GM12872 (cell line): ENCODE measurements at regions not wholly inside any gene's neighbourhood (a gene's known extent, or its start where the extent isn't known, plus 50 kb on each side); places are given as distances from the start of the nearest gene placed in this dataset.

Experiments used
- TF ChIP-seq, protein P1 (sequence below): IDR thresholded peaks from 3 replicates; pipeline ENCODE4 v1.5.1; 2011; ENCODE audit warnings: low read depth, mild to moderate bottlenecking, low read length, moderate library complexity; ENCODE audit not compliant: insufficient read depth

DNA sequence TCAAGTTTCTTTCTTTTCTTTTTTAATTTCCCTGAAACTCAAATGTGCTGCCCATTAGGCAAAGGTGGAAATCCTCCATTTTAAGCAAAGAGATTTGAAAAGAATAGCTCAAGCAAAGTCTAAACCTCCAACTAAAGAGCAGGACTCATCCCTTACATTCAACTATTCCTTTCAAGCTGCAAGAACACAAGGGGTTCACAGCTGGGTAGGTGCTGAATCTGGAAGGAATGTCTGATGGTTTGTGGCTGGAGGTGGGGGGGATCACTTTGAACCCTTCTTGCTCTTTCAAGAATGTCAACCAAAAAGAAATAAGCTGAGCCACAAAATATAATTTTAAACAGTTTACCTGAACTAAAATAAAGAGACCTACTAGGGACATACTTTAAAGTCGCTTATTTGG, 375.7 kb upstream of the CDH10 start:
- TF ChIP-seq, protein P1, sequence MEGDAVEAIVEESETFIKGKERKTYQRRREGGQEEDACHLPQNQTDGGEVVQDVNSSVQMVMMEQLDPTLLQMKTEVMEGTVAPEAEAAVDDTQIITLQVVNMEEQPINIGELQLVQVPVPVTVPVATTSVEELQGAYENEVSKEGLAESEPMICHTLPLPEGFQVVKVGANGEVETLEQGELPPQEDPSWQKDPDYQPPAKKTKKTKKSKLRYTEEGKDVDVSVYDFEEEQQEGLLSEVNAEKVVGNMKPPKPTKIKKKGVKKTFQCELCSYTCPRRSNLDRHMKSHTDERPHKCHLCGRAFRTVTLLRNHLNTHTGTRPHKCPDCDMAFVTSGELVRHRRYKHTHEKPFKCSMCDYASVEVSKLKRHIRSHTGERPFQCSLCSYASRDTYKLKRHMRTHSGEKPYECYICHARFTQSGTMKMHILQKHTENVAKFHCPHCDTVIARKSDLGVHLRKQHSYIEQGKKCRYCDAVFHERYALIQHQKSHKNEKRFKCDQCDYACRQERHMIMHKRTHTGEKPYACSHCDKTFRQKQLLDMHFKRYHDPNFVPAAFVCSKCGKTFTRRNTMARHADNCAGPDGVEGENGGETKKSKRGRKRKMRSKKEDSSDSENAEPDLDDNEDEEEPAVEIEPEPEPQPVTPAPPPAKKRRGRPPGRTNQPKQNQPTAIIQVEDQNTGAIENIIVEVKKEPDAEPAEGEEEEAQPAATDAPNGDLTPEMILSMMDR = no peak

DNA sequence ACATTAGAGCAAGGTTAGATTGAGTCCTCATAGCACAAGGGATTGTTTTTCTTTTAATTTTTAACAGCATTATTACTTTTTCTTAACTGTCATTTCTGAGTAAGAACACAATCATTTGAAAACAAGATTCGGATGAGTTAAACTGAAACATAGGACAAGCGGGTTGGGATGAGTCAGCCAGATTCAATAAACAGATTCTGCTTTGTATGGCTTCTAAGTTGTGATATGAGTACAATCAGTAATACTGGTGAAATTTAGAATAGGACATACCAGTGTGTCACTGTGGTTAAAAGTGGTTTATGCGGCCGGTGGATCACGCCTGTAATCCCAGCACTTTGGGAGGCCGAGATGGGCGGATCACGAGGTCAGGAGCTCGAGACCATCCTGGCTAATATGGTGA, 364.3 kb upstream of the CDH10 start:
- TF ChIP-seq, protein P1 = no peak

DNA sequence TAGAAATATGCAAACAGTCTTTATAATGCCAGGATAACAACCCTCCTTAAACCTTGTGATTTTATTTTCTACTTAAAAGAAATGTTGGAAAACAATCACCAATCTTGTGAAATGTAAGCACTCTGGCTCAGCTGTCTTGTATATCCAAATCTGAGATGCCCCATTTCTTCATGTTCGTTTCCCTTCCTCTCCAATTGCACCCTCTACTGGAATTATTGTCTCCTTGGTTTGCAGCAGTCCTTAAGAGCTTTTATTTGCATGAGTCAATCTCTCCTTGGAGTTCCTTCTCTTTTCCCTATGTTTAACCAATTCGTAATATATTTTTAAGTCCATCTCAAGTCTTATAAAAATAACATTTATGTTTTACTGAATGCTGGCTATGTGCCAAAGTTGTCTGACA, 362.0 kb upstream of the CDH10 start:
- TF ChIP-seq, protein P1 = no peak

DNA sequence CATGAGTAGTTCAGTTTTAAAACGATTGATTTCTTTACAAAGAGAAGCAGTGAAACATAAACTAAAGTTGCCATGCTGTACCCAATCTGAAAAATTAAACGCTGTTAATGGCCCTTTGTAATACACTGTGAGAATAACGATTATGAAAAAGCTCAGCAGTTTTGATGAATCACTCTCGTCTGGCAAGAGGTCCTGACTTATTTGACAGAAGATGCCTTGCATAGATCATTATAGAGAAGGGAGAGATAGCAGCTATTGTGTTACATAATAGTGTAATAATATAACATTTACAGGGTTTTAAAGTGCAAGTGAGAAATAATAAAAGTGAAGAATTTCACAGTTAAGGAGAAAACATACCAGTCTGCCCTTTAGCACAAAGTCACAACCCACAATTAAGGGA, 361.5 kb upstream of the CDH10 start:
- TF ChIP-seq, protein P1 = no peak

DNA sequence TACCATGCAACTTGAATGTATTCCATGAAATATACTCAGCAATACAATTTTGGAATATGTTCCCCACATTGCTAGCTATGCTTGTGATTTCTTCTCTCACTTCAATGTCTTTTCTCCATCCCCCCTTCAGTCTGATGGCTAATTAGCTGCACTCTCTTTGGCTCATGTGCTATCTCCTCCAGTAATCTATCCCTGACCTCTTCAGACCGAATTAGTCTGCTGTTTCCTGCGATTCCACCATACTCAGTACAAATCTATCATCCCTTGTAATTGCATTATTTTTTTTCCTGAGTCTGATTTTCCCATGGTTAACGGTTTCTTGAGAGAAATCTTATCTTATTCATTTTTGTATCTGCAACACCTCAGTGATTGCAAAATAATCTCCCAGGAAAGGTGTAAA, 360.7 kb upstream of the CDH10 start:
- TF ChIP-seq, protein P1 = no peak

DNA sequence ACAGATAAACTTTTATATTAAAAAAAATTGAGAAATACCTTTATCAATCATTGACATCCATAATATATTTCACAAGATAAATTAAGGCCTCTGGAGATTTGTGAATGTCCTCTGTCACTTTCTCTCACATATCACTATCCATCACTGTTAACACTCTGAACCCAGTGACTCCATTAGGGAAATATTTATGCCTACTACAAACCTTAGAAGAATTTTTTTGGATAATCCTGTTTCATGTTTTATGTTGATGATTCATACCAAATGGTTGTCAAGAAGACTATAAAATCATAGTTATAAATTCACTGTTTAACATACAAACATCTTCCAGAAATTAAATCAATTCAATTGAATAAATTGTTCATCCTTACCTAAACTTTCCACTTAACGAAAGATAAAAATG, 357.6 kb upstream of the CDH10 start:
- TF ChIP-seq, protein P1 = no peak

DNA sequence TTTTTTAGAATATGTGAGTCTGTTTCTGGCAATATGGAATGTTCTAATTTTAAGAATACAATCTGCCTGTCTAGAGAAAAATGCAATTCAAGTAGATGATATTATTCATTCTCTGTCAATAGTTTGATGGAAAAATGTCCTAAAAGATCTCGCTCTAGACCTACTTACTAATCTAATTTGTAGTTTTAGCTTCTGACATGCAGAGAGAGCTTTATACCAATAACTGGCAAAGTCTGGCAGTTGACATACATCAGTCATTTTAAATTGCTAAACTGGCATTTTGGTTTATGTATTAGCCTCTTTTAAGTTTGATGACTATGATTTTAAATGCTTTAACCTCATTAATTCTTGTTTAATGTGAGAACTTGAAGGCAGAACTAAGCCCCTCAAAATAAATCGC, 355.0 kb upstream of the CDH10 start:
- TF ChIP-seq, protein P1 = no peak

DNA sequence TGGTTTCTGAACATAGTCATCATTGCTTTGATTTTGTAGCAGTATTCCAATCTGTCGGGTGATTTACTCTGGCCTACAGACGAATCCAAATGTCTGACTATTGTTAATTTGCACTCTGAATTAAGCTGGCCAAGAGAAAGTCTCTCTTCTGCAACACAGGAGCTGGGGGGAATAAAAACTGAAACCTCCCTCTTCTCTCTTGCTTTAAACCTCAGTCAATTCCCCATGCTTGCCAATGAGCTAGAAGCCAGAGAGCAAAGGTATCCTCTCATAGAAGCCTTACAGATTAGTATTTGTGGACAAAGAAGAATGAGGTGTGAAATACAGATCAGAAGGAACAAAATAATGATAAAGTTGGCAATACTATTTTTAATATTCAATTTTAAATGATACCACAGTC, 353.9 kb upstream of the CDH10 start:
- TF ChIP-seq, protein P1 = no peak
